ENCODE measurements at regions not wholly inside any gene's neighbourhood (a gene's known extent, or its start where the extent isn't known, plus 50 kb on each side); places are given as distances from the start of the nearest gene placed in this dataset.

DNA sequence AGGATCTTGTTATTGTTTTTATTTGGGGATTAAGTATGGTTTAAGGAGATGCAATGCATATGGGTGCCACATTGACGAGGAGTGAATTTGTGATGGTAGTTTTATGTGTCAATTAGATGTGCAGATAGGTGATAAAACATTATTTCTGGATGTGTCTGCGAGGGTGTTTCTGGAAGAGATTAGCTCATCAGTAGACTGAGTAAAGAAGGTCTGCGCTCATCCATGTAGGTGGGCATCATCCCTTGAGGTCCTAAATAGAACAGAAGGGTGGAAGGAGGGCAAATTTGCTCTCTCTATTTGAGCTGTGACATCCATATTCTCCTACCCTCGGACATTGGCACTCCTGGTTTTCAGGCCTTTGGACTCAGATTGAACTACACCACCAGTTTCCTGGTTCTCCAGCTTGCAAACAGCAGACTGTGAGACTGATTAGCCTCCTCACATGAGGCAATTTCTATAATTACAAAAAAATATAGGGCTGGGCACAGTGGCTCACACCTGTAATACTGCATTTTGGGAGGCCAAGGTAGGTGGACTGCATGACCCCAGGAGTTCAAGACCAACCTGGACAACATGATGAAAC lies 118.2 kb upstream of the ZNF678 start:
- Histone ChIP-seq H3K27ac (ENCODE audit: low read depth in 1 of 2, low read length in 2 of 2) (no peak overlapping the region), H3K36me3 (ENCODE audit: control insufficient read depth in 1 of 2, insufficient read depth in 2 of 2, low read length in 1 of 2) (no peaks in the 10 kb centered on the region), H3K4me3 (ENCODE audit: low read length in 2 of 2) (no peak overlapping the region), H3K9me3 (ENCODE audit: control insufficient read depth, low read length) (no peaks in the 10 kb centered on the region), H3K27me3 (ENCODE audit: control insufficient read depth in 1 of 2, insufficient read depth in 2 of 2, low read length in 1 of 2) (no peaks in the 10 kb centered on the region), H3K4me1 (ENCODE audit: control insufficient read depth in 1 of 2, insufficient read depth in 2 of 2, low read length in 2 of 2) (no peaks in the 10 kb centered on the region)
- no peak for DNase-seq
- intact Hi-C loops (cut with DNase I) = loop anchor here (10.0 kb wide), 3 partner anchors 390 to 540 kb away; no protein-coding TSS in a partner anchor
- no peak for ATAC-seq (ENCODE audit: low FRiP score)
- WGBS, 2 donors = 83 to 94% methylated on average over 4 of the region's 4 CpGs

DNA sequence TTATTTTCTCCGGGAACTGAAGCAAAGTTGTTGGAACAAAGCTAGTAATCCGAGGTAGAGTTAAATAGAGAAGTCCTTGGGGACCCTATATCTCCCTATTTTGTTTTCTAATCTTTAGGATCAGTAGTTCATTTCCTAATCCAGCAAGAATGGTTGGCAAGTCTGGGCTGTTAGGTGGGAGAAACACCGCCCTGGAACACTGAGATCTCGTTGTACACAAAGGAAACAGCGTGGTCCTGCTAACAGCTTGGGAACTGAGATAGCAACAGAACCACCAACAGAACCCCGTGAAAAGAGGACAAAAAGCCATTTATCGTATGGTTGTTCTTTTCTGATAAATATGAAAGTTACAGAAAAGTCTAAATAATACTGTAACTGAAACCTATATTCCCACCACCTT lies 121.9 kb upstream of the CDC42BPA start:
- Histone ChIP-seq H3K27me3 (ENCODE audit: control insufficient read depth in 1 of 2, insufficient read depth in 2 of 2, low read length in 1 of 2) (no peaks in the 10 kb centered on the region), H3K9me3 (ENCODE audit: control insufficient read depth, low read length) (no peaks in the 10 kb centered on the region), H3K36me3 (ENCODE audit: control insufficient read depth in 1 of 2, insufficient read depth in 2 of 2, low read length in 1 of 2) (no peaks in the 10 kb centered on the region), H3K27ac (ENCODE audit: low read depth in 1 of 2, low read length in 2 of 2) (no peak overlapping the region), H3K4me1 (ENCODE audit: control insufficient read depth in 1 of 2, insufficient read depth in 2 of 2, low read length in 2 of 2) (no peaks in the 10 kb centered on the region), H3K4me3 (ENCODE audit: low read length in 2 of 2) (no peak overlapping the region)
- DNase-seq = no peak
- 21 to 23% methylated on average over 7 of the region's 7 CpGs for WGBS, 2 donors
- intact Hi-C loops (cut with DNase I) = loop anchor here (5.0 to 10.0 kb wide), 4 partner anchors 313 to 535 kb away; no protein-coding TSS in a partner anchor
- no peak for ATAC-seq (ENCODE audit: low FRiP score)

DNA sequence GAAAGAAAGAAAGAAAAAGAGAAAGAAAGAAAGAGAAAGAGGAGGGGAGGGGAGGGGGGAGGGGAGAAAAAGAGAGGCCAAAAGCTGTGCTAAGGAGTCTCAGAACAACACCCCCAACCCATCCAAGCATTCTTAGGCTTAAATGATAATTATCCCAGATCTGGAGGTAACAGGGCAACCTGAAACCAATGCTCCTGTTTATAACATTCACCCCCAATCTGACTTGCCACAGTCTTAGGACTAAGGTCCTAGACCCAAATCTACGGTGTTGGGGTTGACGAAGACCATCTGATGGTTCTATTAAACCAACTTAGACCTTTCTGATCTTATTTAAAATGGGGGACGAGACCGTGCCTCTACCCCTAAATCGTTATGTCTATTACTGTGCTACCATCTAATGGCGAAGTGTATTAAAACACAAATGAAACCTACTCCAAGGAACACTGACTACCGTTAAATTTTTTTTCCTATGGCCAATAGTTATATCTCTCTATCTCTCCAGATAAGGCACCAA lies 119.3 kb upstream of the CDC42BPA start:
- H3K9me3 ChIP-seq (ENCODE audit: control insufficient read depth, low read length) = no peaks in the 10 kb centered on the region
- H3K4me1 ChIP-seq (ENCODE audit: control insufficient read depth in 1 of 2, insufficient read depth in 2 of 2, low read length in 2 of 2) = no peaks in the 10 kb centered on the region
- peak overlapping the region in 1 of 2 donors; percentile 41 for H3K4me3 ChIP-seq (ENCODE audit: low read length in 2 of 2)
- DNase-seq (no peak), ATAC-seq (ENCODE audit: low FRiP score) (peak; percentile 78)
- intact Hi-C loops (cut with DNase I) = loop anchor here (5.0 to 10.0 kb wide), 5 partner anchors 120 to 310 kb away; partner anchors contain the start of gene CDC42BPA (in 2 of the 2)
- H3K27ac ChIP-seq (ENCODE audit: low read depth in 1 of 2, low read length in 2 of 2) = no peak overlapping the region
- H3K36me3 ChIP-seq (ENCODE audit: control insufficient read depth in 1 of 2, insufficient read depth in 2 of 2, low read length in 1 of 2) = no peaks in the 10 kb centered on the region
- WGBS, 2 donors = 1 to 3% methylated on average over 7 of the region's 7 CpGs
- no peaks in the 10 kb centered on the region for H3K27me3 ChIP-seq (ENCODE audit: control insufficient read depth in 1 of 2, insufficient read depth in 2 of 2, low read length in 1 of 2)

DNA sequence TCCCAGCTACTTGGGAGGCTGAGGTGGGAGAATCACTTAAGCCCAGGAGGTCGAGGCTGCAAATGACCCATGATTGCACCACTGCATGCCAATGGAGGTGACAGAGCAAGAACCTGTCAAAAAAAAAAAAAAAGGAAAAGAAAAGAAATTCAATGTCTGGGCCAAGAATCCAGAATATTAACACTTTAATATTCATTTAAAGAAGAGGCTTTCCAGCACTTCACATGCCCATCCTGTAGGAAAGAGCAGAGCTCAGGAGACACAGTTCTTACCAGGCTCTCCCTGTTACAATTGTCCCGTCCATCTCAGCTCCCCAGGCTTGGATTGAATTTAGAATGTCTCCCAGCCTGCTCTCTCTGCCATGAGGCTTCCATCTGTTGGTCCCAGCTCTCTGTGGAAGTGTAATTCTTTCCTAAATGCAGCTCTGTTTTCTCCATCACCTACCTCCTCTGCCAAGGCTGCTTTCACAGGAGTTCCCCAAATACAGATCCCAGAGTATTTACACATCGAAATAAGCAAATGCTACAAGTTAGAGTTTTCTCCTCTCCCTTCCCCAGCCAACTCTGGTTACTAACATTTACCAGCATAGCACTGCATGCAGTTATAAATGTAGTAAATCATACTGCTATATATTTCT lies 116.6 kb upstream of the CDC42BPA start:
- H3K4me1 ChIP-seq (ENCODE audit: control insufficient read depth in 1 of 2, insufficient read depth in 2 of 2, low read length in 2 of 2) = no peaks in the 10 kb centered on the region
- intact Hi-C loops (cut with DNase I) = loop anchor here (5.0 to 10.0 kb wide), 5 partner anchors 118 to 308 kb away; partner anchors contain the start of gene CDC42BPA (in 2 of the 2)
- DNase-seq (no peak), ATAC-seq (ENCODE audit: low FRiP score) (no peak)
- H3K9me3 ChIP-seq (ENCODE audit: control insufficient read depth, low read length) = no peaks in the 10 kb centered on the region
- H3K36me3 ChIP-seq (ENCODE audit: control insufficient read depth in 1 of 2, insufficient read depth in 2 of 2, low read length in 1 of 2) = no peaks in the 10 kb centered on the region
- 91 to 92% methylated on average over 3 of the region's 3 CpGs for WGBS, 2 donors
- H3K4me3 ChIP-seq (ENCODE audit: low read length in 2 of 2) = no peak overlapping the region
- no peak overlapping the region for H3K27ac ChIP-seq (ENCODE audit: low read depth in 1 of 2, low read length in 2 of 2)
- H3K27me3 ChIP-seq (ENCODE audit: control insufficient read depth in 1 of 2, insufficient read depth in 2 of 2, low read length in 1 of 2) = no peaks in the 10 kb centered on the region

DNA sequence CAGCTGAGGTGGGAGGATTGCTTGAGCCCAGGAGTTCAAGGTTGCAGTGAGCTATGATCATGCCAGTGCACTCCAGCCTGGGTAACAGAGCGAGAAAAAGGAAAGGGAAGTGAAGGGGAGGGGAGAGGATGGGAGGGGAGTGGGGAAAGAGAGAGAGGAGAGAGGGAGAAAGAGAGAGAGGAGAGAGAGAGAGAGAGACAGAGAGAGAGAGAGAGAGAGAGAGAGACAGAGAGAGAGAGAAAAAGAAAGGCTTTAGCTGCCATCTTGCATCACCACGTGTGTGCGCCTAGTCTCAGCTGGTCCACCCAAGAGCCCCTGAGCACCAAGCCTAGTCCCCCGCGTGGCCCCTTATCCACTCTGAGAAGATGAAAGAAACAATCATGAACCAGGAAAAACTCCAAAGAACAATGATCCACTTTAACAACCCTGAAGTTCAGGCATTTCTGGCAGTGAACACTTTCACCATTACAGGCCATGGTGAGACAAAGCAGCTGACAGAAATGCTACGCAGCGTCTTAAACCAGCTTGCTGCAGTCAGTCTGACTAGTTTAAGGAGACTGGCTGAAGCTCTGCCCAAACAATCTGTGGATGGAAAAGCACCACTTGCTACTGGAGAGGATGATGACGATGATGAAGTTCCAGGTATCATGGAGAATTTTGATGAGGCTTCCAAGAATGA lies 115.5 kb upstream of the CDC42BPA start:
- H3K9me3 ChIP-seq (ENCODE audit: control insufficient read depth, low read length) = no peaks in the 10 kb centered on the region
- WGBS, 2 donors = 95% methylated on average over 8 of the region's 8 CpGs
- H3K36me3 ChIP-seq (ENCODE audit: control insufficient read depth in 1 of 2, insufficient read depth in 2 of 2, low read length in 1 of 2) = no peaks in the 10 kb centered on the region
- H3K4me1 ChIP-seq (ENCODE audit: control insufficient read depth in 1 of 2, insufficient read depth in 2 of 2, low read length in 2 of 2) = peaks cover 0 to 4% of the 10 kb centered on the region in 2 donors
- intact Hi-C loops (cut with DNase I) = loop anchor here in 1 of 2 donors (10.0 kb wide), 1 partner anchor 119 kb away; the partner anchor contains the start of gene CDC42BPA
- DNase-seq (no peak), ATAC-seq (ENCODE audit: low FRiP score) (no peak)
- no peaks in the 10 kb centered on the region for H3K27me3 ChIP-seq (ENCODE audit: control insufficient read depth in 1 of 2, insufficient read depth in 2 of 2, low read length in 1 of 2)
- no peak overlapping the region for H3K4me3 ChIP-seq (ENCODE audit: low read length in 2 of 2)
- H3K27ac ChIP-seq (ENCODE audit: low read depth in 1 of 2, low read length in 2 of 2) = no peak overlapping the region

DNA sequence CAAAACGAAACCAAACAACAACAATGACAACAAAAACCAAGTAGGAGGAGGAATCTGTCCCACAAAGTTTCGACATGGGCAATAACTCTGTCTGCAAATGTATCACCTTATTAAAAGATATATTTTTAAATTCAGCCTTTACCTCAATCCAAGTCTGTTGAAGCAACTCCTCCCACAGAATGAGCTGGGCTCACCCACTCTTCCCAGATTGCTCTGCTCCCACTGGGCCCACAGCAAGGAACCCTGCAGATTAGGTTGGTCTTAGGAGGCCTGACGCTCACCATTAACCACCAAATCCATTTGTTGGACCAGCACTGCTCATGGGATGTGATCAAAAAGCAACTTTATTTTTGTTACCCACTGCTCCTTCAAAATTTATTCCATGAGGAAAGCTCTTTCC lies 114.7 kb upstream of the CDC42BPA start:
- 93 to 95% methylated on average over 3 of the region's 3 CpGs for WGBS, 2 donors
- no peak for ATAC-seq (ENCODE audit: low FRiP score)
- Histone ChIP-seq H3K9me3 (ENCODE audit: control insufficient read depth, low read length) (no peaks in the 10 kb centered on the region), H3K27me3 (ENCODE audit: control insufficient read depth in 1 of 2, insufficient read depth in 2 of 2, low read length in 1 of 2) (no peaks in the 10 kb centered on the region), H3K4me3 (ENCODE audit: low read length in 2 of 2) (no peak overlapping the region), H3K36me3 (ENCODE audit: control insufficient read depth in 1 of 2, insufficient read depth in 2 of 2, low read length in 1 of 2) (no peaks in the 10 kb centered on the region), H3K4me1 (ENCODE audit: control insufficient read depth in 1 of 2, insufficient read depth in 2 of 2, low read length in 2 of 2) (peaks cover 0 to 4% of the 10 kb centered on the region in 2 donors), H3K27ac (ENCODE audit: low read depth in 1 of 2, low read length in 2 of 2) (no peak overlapping the region)
- no peak for DNase-seq
- intact Hi-C loops (cut with DNase I) = loop anchor here in 1 of 2 donors (10.0 kb wide), 1 partner anchor 118 kb away; the partner anchor contains the start of gene CDC42BPA

DNA sequence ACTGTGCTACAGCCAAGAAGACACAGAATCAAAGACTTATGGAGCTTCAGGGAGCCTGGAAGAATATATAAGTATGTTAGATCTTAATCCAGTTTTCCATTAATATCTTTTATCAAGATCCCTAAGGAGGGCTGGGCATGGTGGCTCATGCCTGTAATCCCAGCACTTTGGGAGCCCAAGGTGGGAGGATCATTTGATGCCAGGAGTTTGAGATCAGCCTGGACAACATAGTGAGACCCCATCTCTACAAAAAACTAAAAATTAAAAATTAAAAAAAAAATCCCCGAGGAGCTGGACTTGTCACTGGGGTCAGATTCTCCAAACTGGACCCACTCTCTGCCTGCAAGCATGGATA lies 113.9 kb upstream of the CDC42BPA start:
- Histone ChIP-seq H3K4me3 (ENCODE audit: low read length in 2 of 2) (no peak overlapping the region), H3K9me3 (ENCODE audit: control insufficient read depth, low read length) (no peaks in the 10 kb centered on the region), H3K4me1 (ENCODE audit: control insufficient read depth in 1 of 2, insufficient read depth in 2 of 2, low read length in 2 of 2) (peaks cover 0 to 4% of the 10 kb centered on the region in 2 donors), H3K27ac (ENCODE audit: low read depth in 1 of 2, low read length in 2 of 2) (no peak overlapping the region), H3K36me3 (ENCODE audit: control insufficient read depth in 1 of 2, insufficient read depth in 2 of 2, low read length in 1 of 2) (no peaks in the 10 kb centered on the region), H3K27me3 (ENCODE audit: control insufficient read depth in 1 of 2, insufficient read depth in 2 of 2, low read length in 1 of 2) (no peaks in the 10 kb centered on the region)
- ATAC-seq (ENCODE audit: low FRiP score) = no peak
- no peak for DNase-seq
- 91 to 94% methylated on average over 1 of the region's 1 CpG for WGBS, 2 donors
- intact Hi-C loops (cut with DNase I) = loop anchor here in 1 of 2 donors (10.0 kb wide), 1 partner anchor 117 kb away; the partner anchor contains the start of gene CDC42BPA

DNA sequence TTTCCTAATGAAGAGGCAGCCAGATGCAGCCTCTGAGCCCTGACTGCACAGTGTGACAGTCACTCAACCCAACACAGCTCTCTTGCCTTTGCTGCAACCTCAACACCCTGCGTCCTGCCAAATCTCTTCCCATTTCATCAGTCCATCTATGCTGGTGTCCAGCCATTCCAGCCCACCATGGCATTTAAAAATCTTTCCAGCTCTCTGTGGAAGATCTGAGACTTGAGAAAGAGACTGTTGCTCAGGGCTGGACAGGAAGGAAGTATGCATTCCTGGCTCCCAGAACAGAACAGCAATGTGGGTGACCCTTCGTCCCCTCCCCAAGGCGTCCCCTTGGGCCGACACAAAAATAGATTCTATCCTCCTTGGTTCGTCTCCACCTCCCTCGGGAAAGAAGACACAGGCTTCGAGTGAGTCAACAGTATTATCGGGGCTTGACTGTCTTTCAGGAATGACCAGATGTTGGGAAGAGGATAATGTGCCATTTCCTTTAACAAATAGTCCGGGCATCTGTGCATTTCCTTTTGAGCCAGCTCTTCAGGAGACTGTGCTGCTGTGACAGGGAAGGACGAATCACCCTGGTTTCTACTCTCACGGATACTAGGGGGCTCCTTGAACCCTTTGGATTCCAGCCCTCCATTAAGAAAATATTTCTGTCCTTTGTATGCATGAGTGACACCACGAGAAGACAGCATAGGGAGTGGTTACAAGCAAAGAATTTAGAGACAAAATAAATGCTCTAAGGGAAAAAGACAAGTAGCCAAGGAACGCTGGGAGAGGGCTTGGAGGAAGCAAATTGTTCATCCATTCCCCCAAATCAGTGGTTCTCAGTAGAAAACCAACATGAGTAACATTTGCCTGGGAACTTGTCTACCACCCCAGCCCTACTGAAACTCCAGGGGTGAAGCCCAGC lies 111.4 kb upstream of the CDC42BPA start:
- H3K4me1 ChIP-seq (ENCODE audit: control insufficient read depth in 1 of 2, insufficient read depth in 2 of 2, low read length in 2 of 2) = peaks cover 0 to 4% of the 10 kb centered on the region in 2 donors
- peak overlapping the region in 1 of 2 donors; percentile 70 for H3K27ac ChIP-seq (ENCODE audit: low read depth in 1 of 2, low read length in 2 of 2)

More for the DNA sequence above, 111.4 kb upstream of the CDC42BPA start:
- DNase-seq (no peak), ATAC-seq (ENCODE audit: low FRiP score) (peak; percentile 45)
- Histone ChIP-seq H3K27me3 (ENCODE audit: control insufficient read depth in 1 of 2, insufficient read depth in 2 of 2, low read length in 1 of 2) (no peaks in the 10 kb centered on the region), H3K4me3 (ENCODE audit: low read length in 2 of 2) (no peak overlapping the region), H3K36me3 (ENCODE audit: control insufficient read depth in 1 of 2, insufficient read depth in 2 of 2, low read length in 1 of 2) (no peaks in the 10 kb centered on the region), H3K9me3 (ENCODE audit: control insufficient read depth, low read length) (no peaks in the 10 kb centered on the region)
- intact Hi-C loops (cut with DNase I) = loop anchor here in 1 of 2 donors (10.0 kb wide), 1 partner anchor 115 kb away; the partner anchor contains the start of gene CDC42BPA
- WGBS, 2 donors = 44 to 53% methylated on average over 13 of the region's 13 CpGs

All from aorta (tissue), 5 donors.